Pons (tissue), 1 donor: ENCODE measurements at regions not wholly inside any gene's neighbourhood (a gene's known extent, or its start where the extent isn't known, plus 50 kb on each side); places are given as distances from the start of the nearest gene placed in this dataset.
"Not testable (repeated sequence)": the region's sequence is repeated elsewhere in the genome, so short reads cannot be mapped to it uniquely, and the experiment has no call there.

Experiments
- DNase-seq: peaks from one replicate; pipeline ENCODE4 v3.0.0-alpha.2; 2016; ENCODE audit warnings: low spot score

GRCh38 chr9:36521148-36521547 is 51.5 kb upstream of the MELK start:
- no peak for DNase-seq

GRCh38 chr9:36517131-36517530 is 55.6 kb upstream of the MELK start:
- DNase-seq: no peak

DNA sequence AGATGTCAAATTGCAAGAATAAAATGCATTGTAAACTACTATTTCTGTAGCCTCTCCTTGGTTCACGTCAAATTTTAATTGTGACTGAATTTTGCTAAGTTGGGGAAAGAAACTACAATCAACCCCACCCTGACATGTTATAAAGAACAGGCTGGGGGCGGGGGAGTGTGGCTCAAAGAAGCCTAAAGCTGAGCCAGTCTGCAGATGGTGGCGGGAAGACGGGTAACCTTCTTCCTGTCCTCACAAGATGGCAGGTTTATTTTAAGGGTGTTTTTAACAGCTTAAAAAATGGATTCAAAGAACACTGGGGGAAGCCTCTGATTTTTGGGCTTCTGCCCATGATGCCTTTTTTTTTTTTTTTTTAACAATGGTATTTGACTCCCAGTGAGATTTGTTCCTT is 68.5 kb upstream of the MELK start:
- DNase-seq: no peak

DNA sequence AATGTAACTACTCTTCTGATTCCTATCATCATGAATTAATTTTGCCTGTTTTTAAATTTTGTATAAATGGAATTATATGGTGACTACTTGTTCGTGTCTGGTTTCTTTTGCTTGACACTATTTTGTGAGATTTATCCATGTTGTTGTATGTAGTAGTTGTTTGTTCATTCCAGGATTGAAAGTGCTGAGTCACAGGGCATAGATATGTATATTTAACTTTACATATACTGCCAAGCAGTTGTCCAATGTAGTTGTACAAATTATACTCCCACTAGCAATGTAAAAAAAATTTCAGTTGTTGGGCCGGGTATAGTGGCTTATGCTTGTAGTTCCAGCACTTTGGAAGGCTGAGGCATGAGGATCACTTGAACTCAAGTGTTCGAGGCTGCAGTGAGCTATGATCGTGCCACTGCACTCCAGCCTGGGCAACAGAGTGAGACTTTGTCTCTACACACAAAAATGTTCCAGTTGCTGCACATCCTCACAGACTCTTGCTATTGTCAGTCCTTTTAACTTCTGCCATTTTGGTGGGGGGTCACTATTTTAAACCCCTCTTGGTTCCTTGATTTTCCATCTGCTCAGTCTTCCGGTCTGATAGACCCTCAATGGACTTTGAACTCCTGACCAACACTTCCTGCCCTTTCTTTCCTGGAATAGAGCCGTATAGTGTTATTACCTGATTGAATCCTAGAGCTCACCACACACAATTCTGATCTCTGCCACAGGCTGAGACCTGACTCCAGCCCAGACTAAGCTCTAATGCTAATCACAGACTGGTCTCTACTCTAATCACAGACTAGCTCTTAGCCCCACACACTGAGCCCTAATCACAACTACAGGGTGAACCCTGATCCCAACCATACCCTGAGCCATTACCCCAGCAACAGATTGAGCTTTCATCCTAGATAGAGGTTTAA is 69.3 kb upstream of the MELK start:
- DNase-seq: no peak

GRCh38 chr9:36501727-36502126 is 71.0 kb upstream of the MELK start:
- DNase-seq: no peak

DNA sequence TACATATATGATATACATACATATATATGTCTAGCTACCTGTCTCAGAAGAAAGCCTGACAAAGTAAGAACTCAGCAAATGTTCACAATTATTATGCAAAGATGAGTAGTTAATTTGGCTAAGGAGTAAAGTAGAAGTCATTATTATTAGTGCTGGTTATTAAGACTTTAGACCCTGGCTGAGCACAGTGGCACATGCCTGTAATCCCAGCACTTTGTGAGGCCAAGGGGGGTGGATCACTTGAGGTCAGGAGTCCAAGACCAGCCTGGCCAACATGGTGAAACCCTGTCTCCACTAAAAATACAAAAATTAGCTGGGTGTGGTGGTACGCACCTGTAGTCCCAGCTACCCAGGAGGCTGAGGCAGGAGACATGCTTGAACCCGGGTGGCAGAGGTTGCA is 71.8 kb upstream of the MELK start:
- not testable (repeated sequence) for DNase-seq

DNA sequence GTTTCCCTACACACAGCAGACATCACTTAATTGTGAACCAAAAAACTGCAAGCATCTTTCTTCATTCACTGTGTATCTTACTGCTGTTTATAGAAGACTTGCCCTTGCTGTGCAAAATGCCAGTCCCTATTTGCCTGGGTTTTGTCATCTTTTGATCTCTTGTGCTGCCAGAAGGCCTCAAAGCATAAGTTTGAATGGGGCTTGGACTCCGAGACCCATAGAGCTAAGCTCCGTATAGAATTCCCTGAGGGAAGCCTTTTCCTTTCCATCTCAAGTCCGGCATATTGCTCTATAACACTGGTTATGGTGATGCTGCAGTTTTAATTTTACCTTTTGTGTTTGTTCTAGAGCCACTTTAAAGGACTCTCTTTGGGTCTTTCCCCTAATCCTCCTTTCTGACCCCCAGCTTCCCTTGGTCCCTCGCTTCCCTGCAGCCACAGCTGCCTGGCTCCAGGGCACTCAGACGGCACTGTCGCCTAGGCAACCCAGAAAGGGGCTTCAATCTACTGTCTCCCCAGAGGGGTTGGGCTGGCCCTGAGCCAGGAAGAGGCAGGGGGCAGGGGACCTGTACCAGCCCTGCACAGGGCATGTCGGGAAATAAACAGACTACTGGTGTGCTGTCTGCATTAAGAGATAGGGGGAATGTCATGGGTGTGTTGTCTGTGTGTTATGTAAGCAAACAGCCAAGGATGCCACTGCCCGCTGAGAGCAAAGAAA is 73.4 kb upstream of the MELK start:
- DNase-seq: no peak

DNA sequence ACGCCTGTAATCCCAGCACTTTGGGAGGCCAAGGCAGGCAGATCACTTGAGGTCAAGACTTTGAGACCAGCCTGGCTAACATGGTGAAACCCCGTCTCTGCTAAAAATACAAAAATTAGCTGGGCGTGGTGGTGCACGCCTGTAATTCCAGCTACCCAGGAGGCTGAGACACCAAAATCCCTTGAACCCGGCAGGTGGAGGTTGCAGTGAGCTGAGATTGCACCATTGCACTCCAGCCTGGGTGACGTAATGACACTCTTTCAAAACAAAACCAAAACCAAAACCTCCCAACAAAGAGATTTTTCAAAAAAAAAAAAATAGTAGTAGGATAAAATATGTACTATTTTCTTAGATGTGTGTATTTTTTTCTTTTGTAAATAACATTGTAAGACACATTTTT is 79.1 kb upstream of the MELK start:
- DNase-seq: not testable (repeated sequence)

- peak; percentile 32 for DNase-seq
Measured at GRCh38 chr9:36492865-36493264, 79.8 kb upstream of the MELK start.

- DNase-seq: no peak
Measured at GRCh38 chr9:36489453-36489852, 83.2 kb upstream of the MELK start.

DNA sequence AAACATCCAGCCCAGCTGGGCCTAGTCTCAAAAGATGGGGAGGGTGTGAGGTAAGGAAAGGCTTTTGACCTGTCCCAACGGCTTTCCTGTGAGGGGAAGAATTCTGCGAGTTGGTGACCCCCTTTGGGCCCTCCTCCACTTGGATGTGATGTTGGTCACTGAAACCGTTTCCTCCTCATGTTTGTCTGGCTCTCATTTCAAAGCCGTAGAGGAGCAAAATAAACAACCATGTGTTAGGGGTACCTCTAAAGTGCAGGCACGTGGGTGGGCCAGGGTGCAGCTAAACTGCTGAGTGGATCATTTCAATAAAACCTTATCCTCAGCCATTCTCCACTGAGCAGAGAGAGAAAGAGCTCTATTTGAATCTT is 84.3 kb upstream of the MELK start:
- DNase-seq: no peak

DNA sequence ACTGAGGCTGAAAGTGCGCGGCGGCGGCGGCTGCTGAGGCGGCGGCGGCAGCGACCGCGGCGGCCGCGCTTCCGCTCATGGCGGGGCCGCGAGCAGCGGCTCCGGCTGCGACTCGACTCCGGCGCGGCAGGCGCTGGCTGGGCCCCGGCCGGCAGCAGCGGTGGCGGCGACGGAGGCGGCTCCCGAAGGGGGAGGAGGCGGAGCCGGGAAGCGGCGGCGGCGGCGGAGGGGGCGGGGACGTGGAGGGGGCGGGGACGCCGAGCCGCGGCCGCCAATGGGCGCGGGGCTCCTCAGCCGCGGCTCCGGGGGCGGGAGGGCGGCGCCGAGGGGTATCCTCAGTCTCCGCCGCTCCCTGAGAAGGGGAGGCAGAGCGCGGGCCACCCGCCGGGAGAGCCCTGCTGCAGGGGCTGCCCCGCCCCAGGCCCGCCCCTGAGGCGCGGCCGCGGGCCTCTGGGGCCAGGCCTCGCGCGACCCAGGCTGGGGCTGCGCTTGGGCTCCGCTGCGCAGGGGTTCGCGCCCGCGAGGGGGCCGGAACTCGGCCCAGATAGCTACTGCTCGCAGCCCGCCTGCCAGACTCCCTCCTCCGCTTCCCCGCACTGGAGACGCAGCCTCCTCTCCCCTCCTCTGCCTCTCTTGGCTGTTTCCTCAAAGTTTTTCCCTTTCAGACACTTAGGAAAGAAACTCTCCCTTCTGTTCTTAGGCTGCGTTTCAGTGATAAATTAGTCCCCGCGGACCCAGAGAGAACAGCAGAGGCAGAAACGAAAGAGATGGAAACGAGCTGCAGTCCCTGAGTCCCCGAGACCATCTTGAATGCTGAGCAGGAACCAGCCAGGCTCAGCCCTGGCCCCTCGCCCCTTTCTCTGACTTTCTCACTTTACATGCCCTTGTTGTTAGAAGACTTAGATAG is 85.0 kb upstream of the MELK start:
- peak; percentile 90 for DNase-seq

DNA sequence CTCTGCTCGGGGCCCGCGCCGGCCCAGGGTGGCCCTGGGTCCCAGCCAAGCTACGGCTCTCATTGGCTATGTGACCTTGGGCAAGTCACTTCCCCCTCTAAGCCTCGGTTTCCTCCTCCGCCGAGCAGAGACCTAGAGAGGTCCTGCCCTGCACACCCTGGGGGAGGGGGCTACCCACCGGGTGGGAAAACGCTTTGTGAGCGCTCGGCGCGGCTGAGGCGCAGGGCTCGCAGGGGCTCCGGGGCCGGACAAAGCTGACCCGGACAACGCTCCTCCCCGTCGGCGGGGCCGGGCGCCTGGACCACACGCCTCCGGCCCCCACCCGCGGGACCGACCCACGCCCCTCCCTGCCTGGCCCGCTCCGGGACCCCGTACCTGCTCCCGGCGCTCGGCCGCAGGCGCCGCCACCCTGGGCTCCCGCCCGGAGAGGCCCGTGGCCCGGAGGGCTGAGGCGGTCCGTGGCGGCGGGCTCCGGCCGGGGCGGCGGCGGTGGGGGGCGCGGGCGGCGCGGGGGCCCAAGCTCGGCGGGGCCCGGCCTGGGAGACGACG is 85.7 kb upstream of the MELK start:
- no peak for DNase-seq

- no peak for DNase-seq
Measured at GRCh38 chr9:36486329-36486932, 86.3 kb upstream of the MELK start.

DNA sequence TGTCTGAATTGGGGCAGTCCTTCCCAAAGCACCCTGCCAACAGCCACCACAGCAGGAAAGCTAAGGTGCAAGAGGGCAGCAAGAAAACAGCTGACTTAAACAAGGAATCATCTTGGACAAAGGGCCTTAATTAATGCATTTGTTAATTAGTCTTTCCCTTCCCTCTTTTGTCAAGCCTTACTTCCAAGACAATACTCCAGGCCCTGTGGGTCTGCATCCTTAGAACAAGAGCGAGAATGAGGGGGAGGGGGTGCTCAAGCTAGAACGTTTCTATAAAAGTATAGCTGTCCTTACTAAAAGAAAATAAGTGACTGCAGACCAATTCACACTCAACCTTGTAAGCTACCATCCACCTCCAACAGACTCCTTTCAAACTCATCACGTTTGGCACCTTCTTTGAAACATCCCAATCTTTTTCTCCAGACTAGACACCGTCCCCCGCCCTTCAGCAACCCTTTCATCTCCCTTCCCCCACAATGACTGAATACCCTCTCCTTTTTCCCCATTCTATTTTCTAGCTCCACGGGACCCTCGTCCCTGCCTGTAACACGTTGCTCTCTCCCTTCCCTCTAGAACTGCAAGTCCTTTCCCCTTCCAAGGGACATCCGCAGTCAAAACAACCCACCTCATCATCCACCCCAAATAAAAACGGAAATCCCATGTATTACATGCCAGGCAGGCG is 85.7 kb upstream of the RNF38 start:
- no peak for DNase-seq

DNA sequence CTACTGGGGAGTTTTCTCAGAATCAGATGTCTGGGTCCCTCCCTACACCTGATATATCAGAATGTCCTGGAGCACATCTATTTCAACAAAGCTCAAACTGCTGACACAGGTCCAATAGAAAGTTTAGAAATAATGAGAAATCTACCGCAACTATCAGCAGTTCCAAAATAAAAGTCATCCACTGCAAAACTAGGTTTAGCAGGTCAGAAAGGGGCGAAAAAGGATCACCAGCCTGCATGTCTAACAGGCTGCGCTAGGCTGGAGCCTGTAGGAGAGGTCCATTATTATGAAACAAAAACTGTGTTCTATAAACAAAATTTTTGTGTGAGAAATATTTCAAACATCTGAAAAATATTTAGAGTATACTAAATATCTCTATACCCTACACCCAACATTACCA is 84.1 kb upstream of the RNF38 start:
- DNase-seq: no peak

DNA sequence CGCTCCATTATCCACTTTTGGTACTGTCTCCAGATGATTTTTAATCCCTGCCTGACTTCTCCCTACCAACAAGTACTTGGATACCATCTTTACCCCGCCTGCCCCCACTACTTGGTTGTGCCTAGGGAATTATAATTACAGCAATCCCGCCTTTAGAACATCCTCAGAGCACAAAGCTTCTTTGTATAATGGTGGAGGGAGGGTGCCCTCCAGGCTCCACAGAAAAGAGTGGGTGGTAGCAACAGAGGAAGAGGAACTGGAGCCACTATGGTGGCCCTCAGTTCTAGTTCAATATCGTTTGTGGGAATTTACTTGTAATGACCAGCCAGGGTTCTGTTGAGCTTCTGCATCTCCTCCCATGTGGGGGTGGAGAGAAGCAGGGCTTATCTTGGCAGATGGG is 79.0 kb upstream of the RNF38 start:
- DNase-seq: peak; percentile 83

- no peak for DNase-seq
Measured at GRCh38 chr9:36471359-36471758, 71.3 kb upstream of the RNF38 start.

DNA sequence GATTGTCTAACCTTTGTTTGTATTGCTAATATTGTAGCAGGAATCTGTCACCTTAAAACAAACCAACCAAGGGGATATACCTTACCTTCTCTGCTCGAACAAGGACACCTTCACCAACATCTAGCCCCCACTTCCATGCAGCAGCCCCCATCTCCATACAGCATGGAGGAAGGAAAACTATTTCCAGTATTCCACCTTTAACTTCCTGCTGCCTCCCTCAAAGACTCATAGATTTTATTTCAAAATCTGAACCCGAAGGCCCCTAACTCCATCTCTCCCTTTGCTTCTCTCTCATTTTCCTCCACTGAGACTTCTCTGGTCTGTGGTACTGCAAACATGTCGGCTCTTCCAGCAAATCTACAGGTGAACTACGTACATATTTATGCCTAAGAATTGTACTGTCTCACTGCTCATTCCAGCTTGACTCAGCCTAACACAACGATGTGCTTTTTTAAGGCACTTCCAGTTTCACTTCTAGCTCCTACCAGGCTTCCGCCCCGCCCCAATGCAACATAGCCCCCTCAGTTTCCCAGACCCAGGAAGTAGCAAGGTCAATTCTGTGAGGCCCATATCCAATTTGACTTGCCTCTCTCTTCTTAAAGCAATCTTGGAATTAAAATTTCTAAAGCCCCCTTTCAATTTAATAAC is 70.7 kb upstream of the RNF38 start:
- peak; percentile 57 for DNase-seq

DNA sequence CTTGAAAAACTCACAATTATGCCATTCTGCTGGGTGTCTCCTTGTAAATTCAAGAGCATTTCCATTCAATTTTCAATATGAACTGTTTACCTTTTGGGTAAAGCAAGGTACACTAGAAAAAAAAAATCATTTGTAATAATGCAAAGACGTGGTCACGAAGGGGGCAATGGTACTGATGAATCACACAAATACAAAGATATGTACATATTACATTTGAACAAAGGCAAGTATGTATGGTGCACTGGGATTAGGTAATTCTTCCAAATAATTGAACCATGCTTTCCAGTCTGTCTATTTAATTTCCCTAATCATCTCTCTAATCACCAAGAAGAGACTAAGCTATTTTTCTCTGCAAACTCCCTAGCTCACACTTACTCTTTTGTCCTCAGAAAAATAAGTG is 63.4 kb upstream of the RNF38 start:
- no peak for DNase-seq

DNA sequence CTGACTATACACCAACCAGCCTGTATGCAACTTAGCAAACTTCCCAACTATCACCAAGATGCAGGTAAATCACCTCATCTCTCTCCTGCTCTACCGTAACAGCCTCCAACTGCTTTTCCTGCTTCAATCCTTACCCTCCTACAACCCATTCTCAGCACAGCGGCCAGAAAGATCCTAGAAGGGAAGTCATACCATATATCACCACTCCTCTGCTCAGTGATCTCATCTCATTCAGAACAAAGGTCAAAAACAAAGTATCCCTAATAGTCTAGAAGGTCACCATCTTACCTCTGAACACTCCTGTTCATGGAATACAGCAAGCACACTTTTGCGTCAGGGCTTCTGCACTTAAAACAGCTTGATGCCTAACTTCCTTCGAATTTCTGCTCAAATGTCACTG is 62.2 kb upstream of the RNF38 start:
- no peak for DNase-seq
